ENCODE measurements at regions not wholly inside any gene's neighbourhood (a gene's known extent, or its start where the extent isn't known, plus 50 kb on each side); places are given as distances from the start of the nearest gene placed in this dataset.

- H3K9me3 ChIP-seq (replicated peaks; ENCODE audit: control insufficient read depth, insufficient read depth, low read depth, low read length) = 0 out of 2 replicates have a peak, but pooled peaks cover 1% of the 10 kb centered on the region
- no peak overlapping the region for H2AFZ ChIP-seq (ENCODE audit: low read depth, low read length)
- no peaks in the 10 kb centered on the region for H3K79me2 ChIP-seq (ENCODE audit: control insufficient read depth, insufficient read depth, low read length)
- no peaks in the 10 kb centered on the region for H4K20me1 ChIP-seq (replicated peaks; ENCODE audit: control insufficient read depth, insufficient read depth, low read length)
- no peaks in the 10 kb centered on the region for H3K27me3 ChIP-seq (ENCODE audit: control insufficient read depth in 2 of 2, insufficient read depth in 2 of 2, low read length in 2 of 2)
- H3K9ac ChIP-seq (ENCODE audit: insufficient read depth in 1 of 2, low read depth in 2 of 2, low read length in 2 of 2) = no peak overlapping the region
- H3K9me1 ChIP-seq (ENCODE audit: control insufficient read depth, insufficient read depth, low read length) = no peaks in the 10 kb centered on the region
- H3K4me1 ChIP-seq (replicated peaks in 1 of 2; ENCODE audit: control insufficient read depth in 2 of 2, insufficient read depth in 2 of 2, low read length in 2 of 2) = no peaks in the 10 kb centered on the region
- FAIRE-seq (no peak), DNase-seq (ENCODE audit: extremely low read depth in 1 of 4, low spot score in 3 of 4) (no peak), ATAC-seq (no peak)
- intact Hi-C loops (cut with micrococcal nuclease) = no loop called here
- WGBS (ENCODE audit: insufficient coverage, low coverage, missing lambda C conversion rate) = 0% methylated on average over 1 of the region's 1 CpG
- no peak overlapping the region for H3K27ac ChIP-seq (ENCODE audit: extremely low read depth, low read depth, low read length)
- no peak overlapping the region for H3K4me3 ChIP-seq
- H3K36me3 ChIP-seq (ENCODE audit: control insufficient read depth, insufficient read depth, low read length) = no peaks in the 10 kb centered on the region
- TF ChIP-seq NR2C2 (CRISPR knock-in tag; IDR thresholded peaks at IDR 0.05) (no peak), NR2C2 (tag; IDR thresholded peaks at IDR 0.05) (no peak), KDM5B (IDR thresholded peaks at IDR 0.05; ENCODE audit: insufficient replicate concordance, low read depth, low read length) (no peak), CREB3L1 (IDR thresholded peaks at IDR 0.05; ENCODE audit: borderline replicate concordance, low read depth) (no peak), HMG20B (CRISPR knock-in tag; IDR thresholded peaks at IDR 0.05) (no peak), PTRF (tag; IDR thresholded peaks at IDR 0.05) (no peak), CSDE1 (IDR thresholded peaks at IDR 0.05) (no peak)
- ChIA-PET CTCF (ENCODE audit: low intra/inter-chr PET ratio) (no interaction called here), POLR2A (no interaction called here)
- in situ Hi-C loops (cut with MboI) = no loop called here
- no TSS peak for BruUV-seq (replicated peaks)
- no peak overlapping the region for H3K4me2 ChIP-seq (ENCODE audit: insufficient read depth, low read length)
These were observed 1862.5 kb downstream of the SUCLG1 start for GRCh38 chr2:82596581-82596980.
